ENCODE measurements at regions not wholly inside any gene's neighbourhood (a gene's known extent, or its start where the extent isn't known, plus 50 kb on each side); places are given as distances from the start of the nearest gene placed in this dataset.

- TF ChIP-seq POLR2AphosphoS5 (IDR thresholded peaks at IDR 0.05; ENCODE audit: low read depth, low read length) (no peak), TAF1 (IDR thresholded peaks at IDR 0.05; ENCODE audit: borderline replicate concordance, insufficient read depth, low read length) (no peak), REST (IDR thresholded peaks at IDR 0.05; ENCODE audit: insufficient read depth in 1 of 2, low read depth in 2 of 2, low read length in 2 of 2) (no peak)
Observed at GRCh38 chr15:81858136-81858535, 187.7 kb downstream of the MEX3B start.

Measured in PFSK-1 (cell line).